CD4-positive, alpha-beta T cell (primary cell): ENCODE measurements at regions not wholly inside any gene's neighbourhood (a gene's known extent, or its start where the extent isn't known, plus 50 kb on each side); places are given as distances from the start of the nearest gene placed in this dataset.

Source experiments
- ATAC-seq: fragments of 200-7000 bp; cut with Tn5 transposase; one replicate; pipeline ENCODE4 v1.10.0; 2022; ENCODE audit warnings: mild to moderate bottlenecking; ENCODE audit not compliant: poor library complexity
- CTCF ChIA-PET: fragments of 350-600 bp; sonication (Branson Sonifier 250); formaldehyde crosslinking; loops from one replicate; lab custom pipeline; 2021; ENCODE audit warnings: antibody characterized with exemption, inconsistent platforms; lab: Charles Lee
- POLR2A ChIA-PET: fragments of 350-600 bp; sonication (Branson Sonifier 250); formaldehyde crosslinking; loops from one replicate; lab custom pipeline; 2021; ENCODE audit warnings: antibody characterized with exemption, inconsistent platforms; lab: Charles Lee
- DNase-seq, 14 experiments: peaks; one replicate each; pipeline ENCODE4 v3.0.0-alpha.2; 2013 to 2020; ENCODE audit warnings: mixed read lengths in 2 of 14
- H3K27ac ChIP-seq, 2 donors: one replicate each; pipeline versions ENCODE4 v1.5.1 to v1.7.0; 2013; ENCODE audit warnings: low read length in 2 of 2, low read depth in 1 of 2, mild to moderate bottlenecking in 1 of 2
- H3K27me3 ChIP-seq, 2 experiments: 1 replicate in 1 of 2; 2 replicates in 1 of 2; pipeline versions ENCODE4 v1.6.1 to v1.7.0; 2013; ENCODE audit warnings: low read length in 2 of 2, control low read depth in 1 of 2, mild to moderate bottlenecking in 1 of 2, moderate library complexity in 1 of 2; ENCODE audit not compliant: insufficient read depth in 2 of 2, control insufficient read depth in 1 of 2
- H3K36me3 ChIP-seq: one replicate; pipeline ENCODE4 v1.6.1; 2013; ENCODE audit warnings: low read length, control low read depth; ENCODE audit not compliant: insufficient read depth
- H3K4me1 ChIP-seq: one replicate; pipeline ENCODE4 v1.6.1; 2013; ENCODE audit warnings: low read length, control low read depth; ENCODE audit not compliant: insufficient read depth
- H3K4me3 ChIP-seq: one replicate; pipeline ENCODE4 v1.5.1; 2013; ENCODE audit warnings: mild to moderate bottlenecking, low read length, moderate library complexity
- H3K9me3 ChIP-seq, 2 experiments: 1 replicate in 1 of 2; 2 replicates in 1 of 2; pipeline versions ENCODE4 v1.6.1 to v1.7.0; 2013; ENCODE audit warnings: low read length in 2 of 2, mild to moderate bottlenecking in 2 of 2, control low read depth in 1 of 2, moderate library complexity in 1 of 2; ENCODE audit not compliant: control insufficient read depth in 1 of 2, insufficient read depth in 1 of 2
- H3K27ac Mint-ChIP-seq: one replicate; pipeline ENCODE4 v1.8.0; 2020; ENCODE audit warnings: mixed read lengths
- H3K27me3 Mint-ChIP-seq: one replicate; pipeline ENCODE4 v1.8.0; 2021; ENCODE audit warnings: mixed read lengths
- H3K36me3 Mint-ChIP-seq: one replicate; pipeline ENCODE4 v1.8.0; 2021; ENCODE audit warnings: low read depth, mixed read lengths
- H3K4me1 Mint-ChIP-seq: one replicate; pipeline ENCODE4 v1.8.0; 2021; ENCODE audit warnings: low read depth, mixed read lengths
- H3K4me3 Mint-ChIP-seq: one replicate; pipeline ENCODE4 v1.8.0; 2020; ENCODE audit warnings: mild to moderate bottlenecking, mixed read lengths
- H3K9me3 Mint-ChIP-seq: one replicate; pipeline ENCODE4 v1.8.0; 2020; ENCODE audit warnings: mixed read lengths
- intact Hi-C, 2 experiments: fragments of 100-400 bp; cut with DNase I in 1 of 2; cut with micrococcal nuclease in 1 of 2; formaldehyde crosslinking; loops; one replicate each; pipeline versions ENCODE4 v1.15.1 to v1.9.0; 2023 to 2025; cut with DNase I, micrococcal nuclease
- TF ChIP-seq, protein P1 (sequence below): fragments of 200-600 bp; IDR thresholded peaks from one replicate; pipeline ENCODE4 v1.8.0; 2022; ENCODE audit warnings: antibody characterized with exemption, mild to moderate bottlenecking

DNA sequence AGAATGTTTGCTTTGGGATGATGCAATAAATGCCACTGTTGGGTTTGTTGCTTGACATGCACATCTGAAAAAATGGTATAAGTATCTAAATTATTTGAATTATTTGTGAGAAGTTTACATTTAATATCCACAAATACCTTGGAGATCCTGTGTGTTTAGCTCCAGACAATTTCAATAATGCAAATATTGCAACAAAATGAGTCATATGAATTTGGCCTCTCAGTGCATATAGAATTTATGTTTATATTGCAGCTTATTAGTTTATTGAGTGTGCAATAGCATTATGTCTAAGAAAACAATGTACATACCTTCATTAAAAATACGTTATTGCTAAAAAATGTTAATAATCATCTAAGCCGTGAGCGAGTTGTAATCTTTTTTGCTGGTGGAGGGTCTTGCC, 153.3 kb downstream of the FSCB start:
- no peak for ATAC-seq
- no peaks in the 10 kb centered on the region for H3K9me3 ChIP-seq
- Mint-ChIP-seq H3K9me3 (peaks cover 15% of the 10 kb centered on the region), H3K4me1 (no peaks in the 10 kb centered on the region), H3K27ac (no peak overlapping the region), H3K36me3 (no peaks in the 10 kb centered on the region), H3K27me3 (no peaks in the 10 kb centered on the region), H3K4me3 (no peak overlapping the region)
- POLR2A ChIA-PET, result no interaction called here
- DNase-seq, result no peak
- CTCF ChIA-PET, result no interaction called here
- H3K36me3 ChIP-seq, result no peaks in the 10 kb centered on the region
- no peaks in the 10 kb centered on the region for H3K27me3 ChIP-seq
- H3K4me3 ChIP-seq, result no peak overlapping the region
- H3K27ac ChIP-seq, result no peak overlapping the region
- H3K4me1 ChIP-seq, result no peaks in the 10 kb centered on the region
- TF ChIP-seq, protein P1, sequence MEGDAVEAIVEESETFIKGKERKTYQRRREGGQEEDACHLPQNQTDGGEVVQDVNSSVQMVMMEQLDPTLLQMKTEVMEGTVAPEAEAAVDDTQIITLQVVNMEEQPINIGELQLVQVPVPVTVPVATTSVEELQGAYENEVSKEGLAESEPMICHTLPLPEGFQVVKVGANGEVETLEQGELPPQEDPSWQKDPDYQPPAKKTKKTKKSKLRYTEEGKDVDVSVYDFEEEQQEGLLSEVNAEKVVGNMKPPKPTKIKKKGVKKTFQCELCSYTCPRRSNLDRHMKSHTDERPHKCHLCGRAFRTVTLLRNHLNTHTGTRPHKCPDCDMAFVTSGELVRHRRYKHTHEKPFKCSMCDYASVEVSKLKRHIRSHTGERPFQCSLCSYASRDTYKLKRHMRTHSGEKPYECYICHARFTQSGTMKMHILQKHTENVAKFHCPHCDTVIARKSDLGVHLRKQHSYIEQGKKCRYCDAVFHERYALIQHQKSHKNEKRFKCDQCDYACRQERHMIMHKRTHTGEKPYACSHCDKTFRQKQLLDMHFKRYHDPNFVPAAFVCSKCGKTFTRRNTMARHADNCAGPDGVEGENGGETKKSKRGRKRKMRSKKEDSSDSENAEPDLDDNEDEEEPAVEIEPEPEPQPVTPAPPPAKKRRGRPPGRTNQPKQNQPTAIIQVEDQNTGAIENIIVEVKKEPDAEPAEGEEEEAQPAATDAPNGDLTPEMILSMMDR, result no peak
- intact Hi-C loops, result no loop called here

DNA sequence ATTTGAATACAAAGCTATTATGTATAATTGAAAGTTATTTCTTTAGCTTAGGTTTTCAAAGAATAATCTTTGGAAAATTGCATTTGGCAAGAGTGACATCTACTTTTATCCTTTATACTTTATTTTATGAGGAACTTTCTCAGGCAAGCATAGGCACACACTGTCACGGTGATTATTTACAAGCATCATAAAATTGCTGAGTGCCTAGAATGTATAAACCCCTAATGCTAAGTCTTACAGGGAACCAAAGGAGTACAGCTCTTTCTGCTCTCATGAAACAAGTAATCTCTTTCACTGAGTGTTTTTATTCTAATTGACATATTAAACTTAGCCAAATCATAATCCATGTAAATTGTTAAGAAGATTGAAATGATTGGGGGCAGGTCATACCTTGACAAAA, 154.9 kb downstream of the FSCB start:
- intact Hi-C loops, result no loop called here
- Histone ChIP-seq H3K4me1 (no peaks in the 10 kb centered on the region), H3K4me3 (no peak overlapping the region), H3K27me3 (no peaks in the 10 kb centered on the region), H3K27ac (no peak overlapping the region), H3K36me3 (no peaks in the 10 kb centered on the region), H3K9me3 (peaks cover 8 to 12% of the 10 kb centered on the region in 2 experiments)
- ChIA-PET POLR2A (no interaction called here), CTCF (no interaction called here)
- Mint-ChIP-seq H3K27ac (no peak overlapping the region), H3K4me1 (no peaks in the 10 kb centered on the region), H3K36me3 (no peaks in the 10 kb centered on the region), H3K9me3 (peaks cover 20% of the 10 kb centered on the region), H3K4me3 (no peak overlapping the region), H3K27me3 (no peaks in the 10 kb centered on the region)
- TF ChIP-seq, protein P1, result no peak
- ATAC-seq (no peak), DNase-seq (no peak)

DNA sequence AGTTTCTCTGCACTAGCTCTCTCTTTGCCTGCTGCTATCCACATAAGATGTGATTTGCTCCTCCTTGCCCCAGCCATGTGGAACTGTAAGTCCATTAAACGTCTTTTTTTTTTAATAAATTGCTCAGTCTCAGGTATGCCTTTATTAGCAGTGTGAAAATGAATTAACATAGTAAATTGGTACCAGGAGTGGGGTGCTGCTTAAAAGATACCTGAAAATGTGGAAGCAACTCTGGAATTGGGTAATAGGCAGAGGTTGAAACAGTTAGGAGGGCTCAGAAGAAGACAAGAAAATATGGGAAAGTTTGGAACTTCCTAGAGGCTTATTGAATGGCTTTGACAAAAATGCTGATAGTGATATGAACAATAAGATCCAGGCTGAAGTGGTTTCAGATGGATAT, 159.8 kb downstream of the FSCB start:
- Mint-ChIP-seq H3K9me3 (peaks cover 19% of the 10 kb centered on the region), H3K36me3 (no peaks in the 10 kb centered on the region), H3K4me3 (no peak overlapping the region), H3K4me1 (no peaks in the 10 kb centered on the region), H3K27ac (no peak overlapping the region), H3K27me3 (no peaks in the 10 kb centered on the region)
- H3K4me1 ChIP-seq, result no peaks in the 10 kb centered on the region
- intact Hi-C loops, result no loop called here
- ATAC-seq (no peak), DNase-seq (no peak)
- TF ChIP-seq, protein P1, result no peak
- no peaks in the 10 kb centered on the region for H3K36me3 ChIP-seq
- no peaks in the 10 kb centered on the region for H3K27me3 ChIP-seq
- POLR2A ChIA-PET, result no interaction called here
- CTCF ChIA-PET, result no interaction called here
- H3K9me3 ChIP-seq, result peaks cover 8 to 21% of the 10 kb centered on the region in 2 experiments
- H3K27ac ChIP-seq, result no peak overlapping the region
- no peak overlapping the region for H3K4me3 ChIP-seq
